H9 (cell line): ENCODE measurements at regions not wholly inside any gene's neighbourhood (a gene's known extent, or its start where the extent isn't known, plus 50 kb on each side); places are given as distances from the start of the nearest gene placed in this dataset.

Experiments used
- DNase-seq: peaks from one replicate; pipeline ENCODE4 v3.0.0-alpha.2; 2017
- H2AFZ ChIP-seq: one replicate; pipeline ENCODE4 v1.6.1; 2013; ENCODE audit warnings: mild to moderate bottlenecking, low read length, control low read depth, moderate library complexity
- H2AK5ac ChIP-seq: 2 replicates; pipeline ENCODE4 v1.6.1; 2013; ENCODE audit warnings: low read length, control low read depth, mixed read lengths; ENCODE audit not compliant: insufficient read length
- H2BK120ac ChIP-seq: one replicate; pipeline ENCODE4 v1.6.1; 2013; ENCODE audit warnings: low read depth, mild to moderate bottlenecking, low read length, control low read depth, inconsistent platforms; ENCODE audit not compliant: poor library complexity, severe bottlenecking
- H2BK12ac ChIP-seq: 2 replicates; pipeline ENCODE4 v1.6.1; 2013; ENCODE audit warnings: low read length, control low read depth, mixed read lengths, low read depth; ENCODE audit not compliant: insufficient read length
- H2BK15ac ChIP-seq: 2 replicates; pipeline ENCODE4 v1.6.1; 2013; ENCODE audit warnings: low read depth, low read length, control low read depth
- H2BK20ac ChIP-seq: one replicate; pipeline ENCODE4 v1.6.1; 2013; ENCODE audit warnings: low read depth, mild to moderate bottlenecking, low read length, control low read depth, inconsistent platforms; ENCODE audit not compliant: poor library complexity, severe bottlenecking
- H2BK5ac ChIP-seq: 2 replicates; pipeline ENCODE4 v1.6.1; 2013; ENCODE audit warnings: low read length, control low read depth, mixed read lengths; ENCODE audit not compliant: insufficient read length
- H3K14ac ChIP-seq: 2 replicates; pipeline ENCODE4 v1.6.1; 2013; ENCODE audit warnings: low read length, control low read depth; ENCODE audit not compliant: insufficient read depth
- H3K18ac ChIP-seq: 2 replicates; pipeline ENCODE4 v1.6.1; 2013; ENCODE audit warnings: low read depth, mild to moderate bottlenecking, mixed read lengths, low read length, control low read depth; ENCODE audit not compliant: insufficient read length
- H3K23ac ChIP-seq: 2 replicates; pipeline ENCODE4 v1.6.1; 2013; ENCODE audit warnings: low read length, control low read depth, mixed read lengths, low read depth; ENCODE audit not compliant: insufficient read length
- H3K23me2 ChIP-seq: 2 replicates; pipeline ENCODE4 v1.6.1; 2013; ENCODE audit warnings: low read depth, mild to moderate bottlenecking, mixed read lengths, low read length, control low read depth; ENCODE audit not compliant: insufficient read length, poor library complexity, severe bottlenecking
- H3K27ac ChIP-seq: 2 replicates; pipeline ENCODE4 v1.5.1; 2013; ENCODE audit warnings: low read length, control low read depth, mixed read lengths, low read depth; ENCODE audit not compliant: insufficient read length
- H3K27me3 ChIP-seq: 2 replicates; pipeline ENCODE4 v1.6.1; 2013; ENCODE audit warnings: low read length, control low read depth, inconsistent platforms; ENCODE audit not compliant: insufficient read depth
- H3K4ac ChIP-seq: 2 replicates; pipeline ENCODE4 v1.6.1; 2013; ENCODE audit warnings: low read depth, mild to moderate bottlenecking, control low read depth, inconsistent platforms, low read length, moderate library complexity
- H3K4me1 ChIP-seq: 2 replicates; pipeline ENCODE4 v1.6.1; 2013; ENCODE audit warnings: low read length, control low read depth, inconsistent platforms; ENCODE audit not compliant: insufficient read depth
- H3K4me2 ChIP-seq: 2 replicates; pipeline ENCODE4 v1.6.1; 2013; ENCODE audit warnings: low read length, control low read depth, mixed read lengths; ENCODE audit not compliant: insufficient read length, insufficient read depth
- H3K56ac ChIP-seq: 2 replicates; pipeline ENCODE4 v1.6.1; 2013; ENCODE audit warnings: low read depth, mild to moderate bottlenecking, mixed read lengths, low read length, control low read depth; ENCODE audit not compliant: insufficient read length
- H3K79me1 ChIP-seq: 2 replicates; pipeline ENCODE4 v1.6.1; 2013; ENCODE audit warnings: low read depth, mild to moderate bottlenecking, moderate library complexity, low read length, control low read depth, inconsistent platforms; ENCODE audit not compliant: insufficient read depth, poor library complexity, severe bottlenecking
- H3K79me2 ChIP-seq: 2 replicates; pipeline ENCODE4 v1.6.1; 2013; ENCODE audit warnings: low read length, control low read depth, inconsistent platforms; ENCODE audit not compliant: insufficient read depth
- H3K9ac ChIP-seq: 2 replicates; pipeline ENCODE4 v1.6.1; 2013; ENCODE audit warnings: low read length, control low read depth, mixed read lengths; ENCODE audit not compliant: insufficient read length; ENCODE audit errors: extremely low read depth
- H3K9me3 ChIP-seq: one replicate; pipeline ENCODE4 v1.6.1; 2013; ENCODE audit warnings: low read depth, low read length, inconsistent platforms; ENCODE audit not compliant: control insufficient read depth
- H3T11ph ChIP-seq: one replicate; pipeline ENCODE4 v1.6.1; 2013; ENCODE audit warnings: mild to moderate bottlenecking, low read length, control low read depth, inconsistent platforms
- H4K20me1 ChIP-seq: one replicate; pipeline ENCODE4 v1.6.1; 2013; ENCODE audit not compliant: control insufficient read depth, insufficient read length, insufficient read depth
- H4K5ac ChIP-seq: 2 replicates; pipeline ENCODE4 v1.6.1; 2013; ENCODE audit warnings: low read depth, mild to moderate bottlenecking, mixed read lengths, low read length, control low read depth; ENCODE audit not compliant: insufficient read length
- H4K8ac ChIP-seq: replicated peaks from 2 replicates; pipeline ENCODE4 v1.6.1; 2013; ENCODE audit warnings: low read length, control low read depth, mixed read lengths, low read depth; ENCODE audit not compliant: insufficient read length
- H4K91ac ChIP-seq: 2 replicates; pipeline ENCODE4 v1.6.1; 2013; ENCODE audit warnings: low read depth, mild to moderate bottlenecking, moderate library complexity, mixed read lengths, low read length, control low read depth; ENCODE audit not compliant: insufficient read length
- H3K27ac Mint-ChIP-seq, 3 experiments: 2 replicates in 2 of 3; 3 replicates in 1 of 3; pipeline ENCODE4 v1.8.0; 2020 to 2021; ENCODE audit warnings: mixed read lengths in 3 of 3, mild to moderate bottlenecking in 1 of 3, moderate library complexity in 1 of 3
- H3K27me3 Mint-ChIP-seq: 2 replicates; pipeline ENCODE4 v1.8.0; 2021; ENCODE audit warnings: low read depth, mild to moderate bottlenecking, moderate library complexity, mixed read lengths
- H3K36me3 Mint-ChIP-seq, 3 experiments: 2 replicates in 2 of 3; 3 replicates in 1 of 3; pipeline ENCODE4 v1.8.0; 2020 to 2021; ENCODE audit warnings: low read depth in 3 of 3, mixed read lengths in 3 of 3; ENCODE audit not compliant: insufficient read depth in 1 of 3
- H3K4me1 Mint-ChIP-seq, 2 experiments: 2 replicates each; pipeline ENCODE4 v1.8.0; 2020; ENCODE audit warnings: mixed read lengths in 2 of 2
- H3K4me3 Mint-ChIP-seq, 2 experiments: 2 replicates in 1 of 2; 3 replicates in 1 of 2; pipeline ENCODE4 v1.8.0; 2020 to 2021; ENCODE audit warnings: mild to moderate bottlenecking in 2 of 2, mixed read lengths in 2 of 2, moderate library complexity in 1 of 2
- H3K9me3 Mint-ChIP-seq, 2 experiments: 2 replicates in 1 of 2; 3 replicates in 1 of 2; pipeline ENCODE4 v1.8.0; 2020; ENCODE audit warnings: mild to moderate bottlenecking in 2 of 2, mixed read lengths in 2 of 2, moderate library complexity in 1 of 2
- WGBS: extraction: QIAGEN DNeasy Blood & Tissue Kit; methylation state at CpG from one replicate; pipeline ENCODE4 v1.1.7; 2013; ENCODE audit warnings: missing lambda C conversion rate, low lambda C conversion rate, mixed read lengths; ENCODE audit not compliant: insufficient read length; ENCODE audit errors: extremely low coverage; 5-methylcytosine and 5-hydroxymethylcytosine counted together
- TF ChIP-seq, protein P1 (sequence below): fragments of 200-600 bp; sonication (generic); conservative IDR thresholded peaks from 3 replicates; pipeline ENCODE4 v1.8.0; 2021; ENCODE audit warnings: antibody characterized with exemption, mild to moderate bottlenecking

DNA sequence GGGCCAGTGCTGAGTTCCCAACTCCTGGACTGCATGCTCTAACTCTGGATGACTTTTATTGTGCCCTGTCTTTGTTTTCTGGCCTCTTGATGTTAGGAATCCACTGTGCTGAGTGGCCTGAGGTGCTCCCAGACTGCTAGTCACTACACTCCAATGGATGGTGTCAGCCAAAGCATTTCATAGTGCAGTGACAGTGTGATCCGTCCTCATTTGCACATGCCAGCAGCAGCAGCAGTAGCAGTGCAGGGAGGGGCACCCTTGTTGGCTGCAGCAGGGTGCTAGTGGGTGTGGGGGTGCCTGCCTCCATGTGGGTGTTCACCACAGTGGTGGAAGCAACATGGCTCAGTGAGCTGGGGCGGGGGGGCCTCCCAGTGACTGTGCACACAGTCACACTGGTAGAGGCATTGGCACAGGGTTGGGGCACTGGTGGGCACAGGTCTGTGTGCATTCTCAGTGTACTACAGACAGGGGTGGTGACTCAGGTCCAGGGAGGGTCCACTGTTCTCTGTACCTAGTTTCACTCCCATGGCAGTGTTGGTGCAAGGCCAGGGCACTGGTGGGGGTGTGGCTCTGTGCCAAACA, 214.0 kb downstream of the ZC3H11B start:
- peak overlapping the region; percentile 45; the same call in 1 of the 2 replicates for H3K4ac ChIP-seq
- no peaks in the 10 kb centered on the region for H3K79me1 ChIP-seq
- H3K27me3 ChIP-seq: no peaks in the 10 kb centered on the region
- Mint-ChIP-seq H3K4me1 (no peaks in the 10 kb centered on the region), H3K27me3 (no peaks in the 10 kb centered on the region), H3K4me3 (no peak overlapping the region), H3K9me3 (peaks cover 12% of the 10 kb centered on the region in 2 experiments; a peak in 4 of 5 replicates), H3K36me3 (peaks cover 0 to 4% (median 2%) of the 10 kb centered on the region in 3 experiments; a peak in 3 of 7 replicates), H3K27ac (peak overlapping the region in 1 of 3 experiments; percentile 22; a peak in 2 of 7 replicates)
- peak overlapping the region; percentile 32 for H2AK5ac ChIP-seq
- H2BK5ac ChIP-seq: no peak overlapping the region
- H3K4me2 ChIP-seq: no peak overlapping the region
- TF ChIP-seq, protein P1, sequence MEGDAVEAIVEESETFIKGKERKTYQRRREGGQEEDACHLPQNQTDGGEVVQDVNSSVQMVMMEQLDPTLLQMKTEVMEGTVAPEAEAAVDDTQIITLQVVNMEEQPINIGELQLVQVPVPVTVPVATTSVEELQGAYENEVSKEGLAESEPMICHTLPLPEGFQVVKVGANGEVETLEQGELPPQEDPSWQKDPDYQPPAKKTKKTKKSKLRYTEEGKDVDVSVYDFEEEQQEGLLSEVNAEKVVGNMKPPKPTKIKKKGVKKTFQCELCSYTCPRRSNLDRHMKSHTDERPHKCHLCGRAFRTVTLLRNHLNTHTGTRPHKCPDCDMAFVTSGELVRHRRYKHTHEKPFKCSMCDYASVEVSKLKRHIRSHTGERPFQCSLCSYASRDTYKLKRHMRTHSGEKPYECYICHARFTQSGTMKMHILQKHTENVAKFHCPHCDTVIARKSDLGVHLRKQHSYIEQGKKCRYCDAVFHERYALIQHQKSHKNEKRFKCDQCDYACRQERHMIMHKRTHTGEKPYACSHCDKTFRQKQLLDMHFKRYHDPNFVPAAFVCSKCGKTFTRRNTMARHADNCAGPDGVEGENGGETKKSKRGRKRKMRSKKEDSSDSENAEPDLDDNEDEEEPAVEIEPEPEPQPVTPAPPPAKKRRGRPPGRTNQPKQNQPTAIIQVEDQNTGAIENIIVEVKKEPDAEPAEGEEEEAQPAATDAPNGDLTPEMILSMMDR: no peak
- H2BK15ac ChIP-seq: no peak overlapping the region
- H3K23ac ChIP-seq: no peak overlapping the region
- no peak overlapping the region for H3K56ac ChIP-seq
- no CpG with 5 or more reads among the region's 2 CpGs for WGBS
- H3K4me1 ChIP-seq: no peaks in the 10 kb centered on the region
- H4K91ac ChIP-seq: no peak overlapping the region
- H4K8ac ChIP-seq: no peak overlapping the region
- no peak overlapping the region for H3K18ac ChIP-seq
- no peaks in the 10 kb centered on the region for H3K9me3 ChIP-seq
- no peak overlapping the region for H2AFZ ChIP-seq
- H3K27ac ChIP-seq: no peak overlapping the region
- H3K79me2 ChIP-seq: no peaks in the 10 kb centered on the region
- H3T11ph ChIP-seq: no peak overlapping the region
- H2BK120ac ChIP-seq: no peak overlapping the region
- no peak overlapping the region for H3K14ac ChIP-seq
- DNase-seq: no peak
- H2BK12ac ChIP-seq: no peak overlapping the region
- H2BK20ac ChIP-seq: no peak overlapping the region
- peaks cover 2% of the 10 kb centered on the region for H3K23me2 ChIP-seq
- no peak overlapping the region for H3K9ac ChIP-seq
- no peak overlapping the region for H4K5ac ChIP-seq
- H4K20me1 ChIP-seq: no peaks in the 10 kb centered on the region
